ENCODE measurements at regions not wholly inside any gene's neighbourhood (a gene's known extent, or its start where the extent isn't known, plus 50 kb on each side); places are given as distances from the start of the nearest gene placed in this dataset.
"Not testable (repeated sequence)": the region's sequence is repeated elsewhere in the genome, so short reads cannot be mapped to it uniquely, and the experiment has no call there.

GRCh38 chr11:80718611-80719291 lies 1277.9 kb upstream of the TENM4 start:
- DNase-seq, result no peak

- no peak for DNase-seq
Measured at GRCh38 chr11:80702264-80702663, 1261.4 kb upstream of the TENM4 start.

- no peak for DNase-seq
Measured at GRCh38 chr11:80700386-80700785, 1259.6 kb upstream of the TENM4 start.

GRCh38 chr11:80699406-80700177 lies 1258.8 kb upstream of the TENM4 start:
- not testable (repeated sequence) for DNase-seq

- no peak for DNase-seq
Measured at GRCh38 chr11:80698637-80699036, 1257.8 kb upstream of the TENM4 start.

GRCh38 chr11:80694385-80694784 lies 1253.6 kb upstream of the TENM4 start:
- no peak for DNase-seq

GRCh38 chr11:80687941-80688340 lies 1247.1 kb upstream of the TENM4 start:
- DNase-seq, result no peak

GRCh38 chr11:80686889-80687288 lies 1246.1 kb upstream of the TENM4 start:
- no peak for DNase-seq

GRCh38 chr11:80673566-80673965 lies 1232.7 kb upstream of the TENM4 start:
- DNase-seq, result no peak

- DNase-seq, result no peak
Measured at GRCh38 chr11:80669620-80670019, 1228.8 kb upstream of the TENM4 start.

GRCh38 chr11:80668039-80668438 lies 1227.2 kb upstream of the TENM4 start:
- DNase-seq, result no peak

- DNase-seq, result no peak
Measured at GRCh38 chr11:80655834-80656233, 1215.0 kb upstream of the TENM4 start.

- DNase-seq, result no peak
Measured at GRCh38 chr11:80650966-80651365, 1210.1 kb upstream of the TENM4 start.

- no peak for DNase-seq
Measured at GRCh38 chr11:80649186-80649585, 1208.4 kb upstream of the TENM4 start.

GRCh38 chr11:80638296-80638695 lies 1197.5 kb upstream of the TENM4 start:
- no peak for DNase-seq

- DNase-seq, result no peak
Measured at GRCh38 chr11:80637571-80637970, 1196.7 kb upstream of the TENM4 start.

GRCh38 chr11:80636999-80637398 lies 1196.2 kb upstream of the TENM4 start:
- DNase-seq, result no peak

GRCh38 chr11:80635178-80635577 lies 1194.3 kb upstream of the TENM4 start:
- no peak for DNase-seq

- no peak for DNase-seq
Measured at GRCh38 chr11:80632691-80633090, 1191.9 kb upstream of the TENM4 start.

GRCh38 chr11:80632156-80632555 lies 1191.3 kb upstream of the TENM4 start:
- DNase-seq, result no peak

GRCh38 chr11:80629466-80629865 lies 1188.6 kb upstream of the TENM4 start:
- no peak for DNase-seq

GRCh38 chr11:80627364-80627763 lies 1186.5 kb upstream of the TENM4 start:
- DNase-seq, result no peak

- DNase-seq, result no peak
Measured at GRCh38 chr11:80626721-80627120, 1185.9 kb upstream of the TENM4 start.

- DNase-seq, result no peak
Measured at GRCh38 chr11:80625563-80625962, 1184.7 kb upstream of the TENM4 start.

GRCh38 chr11:80621871-80622270 lies 1181.0 kb upstream of the TENM4 start:
- no peak for DNase-seq
